PC-9 (cell line): ENCODE measurements at regions not wholly inside any gene's neighbourhood (a gene's known extent, or its start where the extent isn't known, plus 50 kb on each side); places are given as distances from the start of the nearest gene placed in this dataset.

Experiments
- BruUV-seq: library from RNA; stranded (reverse); fragments of 400-500 nt; replicated peaks from 2 replicates; lab custom pipeline; 2021; lab: Mats Ljungman, UMichigan
- CTCF ChIA-PET: fragments of 300-600 bp; sonication (Branson Sonifier 250); formaldehyde crosslinking; loops from one replicate; lab custom pipeline; 2022; ENCODE audit warnings: antibody characterized with exemption; lab: Charles Lee
- POLR2A ChIA-PET: fragments of 300-600 bp; sonication (Branson Sonifier 250); formaldehyde crosslinking; loops from one replicate; lab custom pipeline; 2022; ENCODE audit warnings: antibody characterized with exemption; ENCODE audit not compliant: unreplicated experiment; lab: Charles Lee
- DNase-seq, 2 experiments: peaks; one replicate each; pipeline versions ENCODE4 v3.0.0 to v3.0.0-alpha.2; 2015 to 2022; ENCODE audit warnings: mixed read lengths in 1 of 2
- H2AFZ ChIP-seq: fragments of 200-600 bp; sonication (generic); 2 replicates; pipeline ENCODE4 v1.8.1; 2017; ENCODE audit warnings: antibody characterized with exemption
- H3F3A ChIP-seq: fragments of 200-600 bp; sonication (generic); 2 replicates; pipeline ENCODE4 v1.8.1; 2017; ENCODE audit warnings: antibody characterized with exemption, mild to moderate bottlenecking, low read depth; ENCODE audit not compliant: insufficient read depth
- H3K27ac ChIP-seq: fragments of 200-600 bp; sonication (generic); 2 replicates; pipeline ENCODE4 v1.6.1; 2016; ENCODE audit warnings: mixed run types
- H3K27me3 ChIP-seq: fragments of 200-600 bp; sonication (generic); 2 replicates; pipeline ENCODE4 v1.6.1; 2016; ENCODE audit warnings: low read depth, mixed run types; ENCODE audit not compliant: insufficient read depth
- H3K36me3 ChIP-seq: fragments of 200-600 bp; sonication (generic); 2 replicates; pipeline ENCODE4 v1.6.1; 2016; ENCODE audit warnings: low read depth, mixed run types
- H3K4me1 ChIP-seq: fragments of 200-600 bp; sonication (generic); replicated peaks from 2 replicates; pipeline ENCODE4 v1.6.1; 2016; ENCODE audit warnings: mixed run types; ENCODE audit not compliant: insufficient read depth
- H3K4me2 ChIP-seq: fragments of 200-600 bp; sonication (generic); 2 replicates; pipeline ENCODE4 v1.6.1; 2017; ENCODE audit warnings: mixed run types
- H3K4me3 ChIP-seq: fragments of 200-600 bp; sonication (generic); 2 replicates; pipeline ENCODE4 v1.6.1; 2016; ENCODE audit warnings: mixed run types
- H3K79me2 ChIP-seq: fragments of 200-600 bp; sonication (generic); 2 replicates; pipeline ENCODE4 v1.6.1; 2017; ENCODE audit warnings: low read depth, mixed run types
- H3K9me2 ChIP-seq: fragments of 200-600 bp; sonication (generic); 2 replicates; pipeline ENCODE4 v1.8.1; 2017; ENCODE audit warnings: mild to moderate bottlenecking; ENCODE audit not compliant: insufficient read depth
- H3K9me3 ChIP-seq: fragments of 200-600 bp; sonication (generic); 2 replicates; pipeline ENCODE4 v1.8.1; 2016; ENCODE audit warnings: low read depth; ENCODE audit not compliant: insufficient read depth
- H4K20me1 ChIP-seq: fragments of 200-600 bp; sonication (generic); 2 replicates; pipeline ENCODE4 v1.8.1; 2017; ENCODE audit not compliant: insufficient read depth
- CTCF ChIP-seq: fragments of 200-600 bp; sonication (generic); conservative IDR thresholded peaks from 2 replicates; pipeline ENCODE4 v1.6.1; 2017; ENCODE audit warnings: mixed run types, antibody characterized with exemption, mild to moderate bottlenecking, moderate library complexity
- EZH2 ChIP-seq: fragments of 200-600 bp; sonication (generic); IDR thresholded peaks from 2 replicates; pipeline ENCODE4 v1.8.0; 2017; ENCODE audit warnings: antibody characterized with exemption, low read depth
- intact Hi-C: fragments of 100-400 bp; cut with micrococcal nuclease; formaldehyde crosslinking; loops from one replicate; pipeline ENCODE4 v1.10.0; 2022; ENCODE audit not compliant: unreplicated experiment

- Histone ChIP-seq H3K9me2 (no peaks in the 10 kb centered on the region), H4K20me1 (no peaks in the 10 kb centered on the region), H2AFZ (no peak overlapping the region), H3K36me3 (no peaks in the 10 kb centered on the region), H3K79me2 (no peaks in the 10 kb centered on the region), H3K4me3 (no peak overlapping the region), H3K4me2 (no peak overlapping the region), H3K9me3 (peaks cover 3% of the 10 kb centered on the region), H3K27me3 (no peaks in the 10 kb centered on the region), H3K4me1 (peaks cover 30% of the 10 kb centered on the region), H3F3A (peaks cover 7% of the 10 kb centered on the region; the same call in 1 of the 2 replicates), H3K27ac (no peak overlapping the region)
- no TSS peak for BruUV-seq
- POLR2A ChIA-PET = interaction anchor here (0.7 kb wide), 1 partner anchor 11 kb away, joined by 7 read pairs; no protein-coding TSS in a partner anchor
- CTCF ChIA-PET = no interaction called here
- DNase-seq = no peak
- intact Hi-C loops = loop anchor here (10.0 kb wide), 1 partner anchor 533 kb away; no protein-coding TSS in a partner anchor
- TF ChIP-seq CTCF = no peak
- TF ChIP-seq EZH2 = no peak
Observed at GRCh38 chr2:223227338-223227737, 175.3 kb downstream of the KCNE4 start.

- Histone ChIP-seq H3K27me3 (no peaks in the 10 kb centered on the region), H3K4me2 (no peak overlapping the region), H3K4me3 (no peak overlapping the region), H3K27ac (no peak overlapping the region), H4K20me1 (no peaks in the 10 kb centered on the region), H3K36me3 (no peaks in the 10 kb centered on the region), H3K9me2 (no peaks in the 10 kb centered on the region), H3F3A (0 out of 2 replicates have a peak, but pooled peaks cover 4% of the 10 kb centered on the region), H3K9me3 (peaks cover 3% of the 10 kb centered on the region; the same call in 1 of the 2 replicates), H3K79me2 (no peaks in the 10 kb centered on the region), H2AFZ (no peak overlapping the region), H3K4me1 (peaks cover 20% of the 10 kb centered on the region)
- TF ChIP-seq EZH2 (no peak), CTCF (no peak)
- intact Hi-C loops = loop anchor here (10.0 kb wide), 1 partner anchor 534 kb away; no protein-coding TSS in a partner anchor
- ChIA-PET POLR2A (no interaction called here), CTCF (interaction anchor here (0.7 kb wide), 1 partner anchor 126 kb away, joined by 3 read pairs; no protein-coding TSS in a partner anchor)
- BruUV-seq = no TSS peak
- DNase-seq = no peak
Observed at GRCh38 chr2:223228871-223229270, 176.9 kb downstream of the KCNE4 start.

- H3K27ac ChIP-seq = no peak overlapping the region
- H3K9me3 ChIP-seq = peaks cover under 1% of the 10 kb centered on the region; the same call in 1 of the 2 replicates
- 0 out of 2 replicates have a peak, but pooled peaks cover 4% of the 10 kb centered on the region for H3F3A ChIP-seq
- ChIA-PET CTCF (no interaction called here), POLR2A (interaction anchor here (0.6 kb wide), 1 partner anchor 258 kb away, joined by 3 read pairs; no protein-coding TSS in a partner anchor)
- TF ChIP-seq CTCF (no peak), EZH2 (no peak)
- BruUV-seq = no TSS peak
- H4K20me1 ChIP-seq = no peaks in the 10 kb centered on the region
- no peak overlapping the region for H2AFZ ChIP-seq
- no peak overlapping the region for H3K4me3 ChIP-seq
- no peak overlapping the region for H3K4me2 ChIP-seq
- H3K27me3 ChIP-seq = no peaks in the 10 kb centered on the region
- H3K9me2 ChIP-seq = no peaks in the 10 kb centered on the region
- peaks cover 15% of the 10 kb centered on the region for H3K4me1 ChIP-seq
- no peaks in the 10 kb centered on the region for H3K79me2 ChIP-seq
- intact Hi-C loops = loop anchor here (5.0 kb wide), 1 partner anchor 567 kb away; no protein-coding TSS in a partner anchor
- DNase-seq = peak; percentile 44 to 71
- H3K36me3 ChIP-seq = no peaks in the 10 kb centered on the region
Observed at GRCh38 chr2:223230352-223230751, 178.4 kb downstream of the KCNE4 start.
